AG04450 (cell line): ENCODE measurements at regions not wholly inside any gene's neighbourhood (a gene's known extent, or its start where the extent isn't known, plus 50 kb on each side); places are given as distances from the start of the nearest gene placed in this dataset.

Experiments
- CTCF ChIA-PET: fragments of 300-600, 350-600 bp; formaldehyde crosslinking; extraction: SDS; loops from one replicate; lab custom pipeline; 2022; ENCODE audit warnings: antibody characterized with exemption, inconsistent platforms; lab: Charles Lee
- POLR2A ChIA-PET: fragments of 350-600 bp; formaldehyde crosslinking; extraction: SDS; loops from one replicate; lab custom pipeline; 2021; ENCODE audit warnings: antibody characterized with exemption, inconsistent platforms; lab: Yijun Ruan, JAX
- DNase-seq: peaks from one replicate; pipeline ENCODE4 v3.0.0-alpha.2; 2011; ENCODE audit warnings: low read depth, low spot score
- H3K27ac ChIP-seq: one replicate; pipeline ENCODE4 v1.5.1; 2012; ENCODE audit warnings: low read depth, low read length, control low read depth
- H3K27me3 ChIP-seq: one replicate; pipeline ENCODE4 v1.6.0; 2012; ENCODE audit warnings: low read length; ENCODE audit not compliant: control insufficient read depth, insufficient read depth
- H3K4me3 ChIP-seq: 2 replicates; pipeline ENCODE4 v1.5.1; 2011; ENCODE audit warnings: mild to moderate bottlenecking, low read depth, low read length, control low read depth
- H3K9me3 ChIP-seq: 2 replicates; pipeline ENCODE4 v1.5.1; 2012; ENCODE audit warnings: low read length; ENCODE audit not compliant: control insufficient read depth, insufficient read depth
- CTCF ChIP-seq: IDR thresholded peaks from 2 replicates; pipeline ENCODE4 v1.5.1; 2011; ENCODE audit warnings: low read depth, low read length, control low read depth, inconsistent platforms

GRCh38 chr3:187458921-187459320 lies 90.7 kb downstream of the RTP4 start:
- TF ChIP-seq CTCF: no peak
- no peak overlapping the region for H3K27ac ChIP-seq
- DNase-seq: no peak
- POLR2A ChIA-PET: no interaction called here
- peaks cover 2% of the 10 kb centered on the region for H3K27me3 ChIP-seq
- CTCF ChIA-PET: no interaction called here
- H3K4me3 ChIP-seq: no peak overlapping the region
- no peaks in the 10 kb centered on the region for H3K9me3 ChIP-seq

DNA sequence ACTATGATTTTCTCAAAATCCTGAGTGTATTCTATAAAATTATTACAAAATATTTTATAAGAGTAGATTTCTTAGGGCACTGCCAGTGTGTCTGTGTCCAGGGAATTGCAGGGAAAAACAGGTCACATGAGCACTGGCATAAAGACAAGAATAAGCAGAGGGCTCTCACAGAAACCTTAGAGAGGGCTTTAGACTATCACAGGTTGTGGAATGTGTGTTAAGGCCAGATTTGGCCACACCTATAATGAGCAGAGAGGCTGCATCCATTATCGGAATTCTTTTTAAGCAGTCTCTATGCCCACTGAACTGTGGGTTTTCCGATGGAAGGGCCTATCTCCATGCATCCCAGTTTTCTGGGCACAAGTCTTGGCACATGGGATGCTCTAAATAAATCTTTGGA lies 90.2 kb downstream of the RTP4 start:
- DNase-seq: no peak
- ChIA-PET POLR2A (no interaction called here), CTCF (no interaction called here)
- H3K27ac ChIP-seq: no peak overlapping the region
- no peak for TF ChIP-seq CTCF
- H3K4me3 ChIP-seq: no peak overlapping the region
- no peaks in the 10 kb centered on the region for H3K9me3 ChIP-seq
- H3K27me3 ChIP-seq: no peaks in the 10 kb centered on the region

GRCh38 chr3:187456250-187456649 lies 88.1 kb downstream of the RTP4 start:
- no peak for DNase-seq
- Histone ChIP-seq H3K4me3 (no peak overlapping the region), H3K27ac (no peak overlapping the region), H3K27me3 (no peaks in the 10 kb centered on the region), H3K9me3 (no peaks in the 10 kb centered on the region)
- POLR2A ChIA-PET: no interaction called here
- CTCF ChIA-PET: interaction anchor here (0.8 kb wide), 1 partner anchor 137 kb away, joined by 3 read pairs; no protein-coding TSS in a partner anchor
- no peak for TF ChIP-seq CTCF

DNA sequence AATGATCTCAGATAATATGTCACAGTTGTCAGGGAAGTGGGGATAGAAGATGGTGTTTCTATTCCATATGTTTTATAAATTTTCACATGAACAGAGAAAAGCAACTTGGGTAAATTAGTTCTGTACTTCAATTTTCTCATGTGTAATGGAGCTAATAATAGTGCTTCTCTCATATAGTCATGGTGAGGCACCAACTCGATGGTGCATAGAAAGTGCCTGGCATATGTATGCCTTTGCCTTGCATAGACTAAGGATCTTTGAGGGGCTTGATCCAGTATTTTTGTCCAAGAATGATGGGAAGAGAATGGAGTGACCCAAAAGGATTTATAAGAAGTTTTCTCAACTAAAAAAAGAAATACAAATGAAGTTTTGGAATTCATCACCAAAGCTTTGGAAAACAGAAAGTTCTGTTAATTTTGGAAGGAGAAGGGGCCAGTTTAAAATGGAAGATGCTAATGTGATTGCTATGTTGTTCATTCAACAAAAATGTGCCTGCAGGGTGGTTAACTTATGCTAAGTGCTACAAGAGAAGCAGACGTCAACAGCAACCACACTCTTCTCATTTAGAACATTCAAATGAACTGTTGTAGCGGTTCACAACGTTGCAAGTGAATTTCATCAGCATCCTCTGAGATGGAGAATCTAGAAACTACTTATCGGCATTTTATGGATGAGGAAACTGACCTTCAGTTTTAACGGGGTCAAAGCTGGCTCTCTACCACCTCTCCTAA lies 86.1 kb downstream of the RTP4 start:
- no peak for TF ChIP-seq CTCF
- no peak overlapping the region for H3K4me3 ChIP-seq
- POLR2A ChIA-PET: no interaction called here
- no peaks in the 10 kb centered on the region for H3K27me3 ChIP-seq
- H3K27ac ChIP-seq: no peak overlapping the region
- CTCF ChIA-PET: no interaction called here
- no peak for DNase-seq
- H3K9me3 ChIP-seq: no peaks in the 10 kb centered on the region

DNA sequence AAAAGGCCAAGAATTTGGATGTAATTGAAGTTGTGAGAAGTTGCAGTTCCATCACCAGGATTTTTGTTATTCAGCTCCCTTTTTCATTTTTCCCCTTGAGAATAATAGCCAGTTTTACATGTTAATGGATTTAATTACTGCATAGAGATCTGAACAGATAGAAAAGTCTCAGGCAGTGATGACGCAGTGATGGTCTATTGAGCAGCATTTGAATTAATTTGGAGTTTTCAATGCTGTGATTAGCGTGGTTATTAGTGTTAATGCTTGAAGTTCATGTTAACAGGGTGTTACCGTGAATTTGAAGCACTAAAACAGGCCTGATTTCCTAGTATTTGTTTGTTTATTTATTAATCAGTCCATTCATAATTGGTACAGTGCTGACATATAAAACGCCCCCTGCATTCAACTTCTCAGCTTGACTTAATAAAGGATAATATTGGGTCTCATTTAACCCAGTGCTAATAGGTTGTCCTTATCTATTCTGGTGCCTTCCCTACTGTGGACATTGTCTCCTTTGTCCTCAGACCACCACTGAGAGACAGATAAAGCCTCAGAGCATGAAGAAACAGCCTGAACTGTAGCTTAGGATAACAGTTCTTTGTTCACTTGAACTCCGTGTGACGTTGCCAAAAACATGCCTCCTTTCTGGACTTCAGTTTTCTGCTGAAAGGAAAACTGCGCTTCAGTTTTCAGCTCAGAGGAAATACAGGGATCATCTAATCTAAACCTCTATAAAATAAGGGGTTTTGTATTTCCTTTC lies 82.4 kb downstream of the RTP4 start:
- Histone ChIP-seq H3K9me3 (no peaks in the 10 kb centered on the region), H3K4me3 (no peak overlapping the region), H3K27ac (no peak overlapping the region), H3K27me3 (no peaks in the 10 kb centered on the region)
- DNase-seq: no peak
- ChIA-PET CTCF (no interaction called here), POLR2A (interaction anchor here (0.5 kb wide), 1 partner anchor 108 kb away, joined by 3 read pairs; no protein-coding TSS in a partner anchor)
- TF ChIP-seq CTCF: no peak
